IgD-negative memory B cell (primary cell): ENCODE measurements at regions not wholly inside any gene's neighbourhood (a gene's known extent, or its start where the extent isn't known, plus 50 kb on each side); places are given as distances from the start of the nearest gene placed in this dataset.
"Not testable (repeated sequence)": the region's sequence is repeated elsewhere in the genome, so short reads cannot be mapped to it uniquely, and the experiment has no call there.

ENCODE experiments used
- H3K27ac Mint-ChIP-seq, 3 donors: one replicate each; pipeline ENCODE4 v1.8.0; 2020 to 2022; ENCODE audit warnings: mild to moderate bottlenecking in 3 of 3, mixed read lengths in 3 of 3, moderate library complexity in 1 of 3
- H3K27me3 Mint-ChIP-seq: one replicate; pipeline ENCODE4 v1.8.0; 2021; ENCODE audit warnings: mixed read lengths
- H3K36me3 Mint-ChIP-seq: one replicate; pipeline ENCODE4 v1.8.0; 2020; ENCODE audit warnings: mild to moderate bottlenecking, mixed read lengths
- H3K4me1 Mint-ChIP-seq, 3 donors: one replicate each; pipeline ENCODE4 v1.8.0; 2020 to 2022; ENCODE audit warnings: mixed read lengths in 3 of 3, mild to moderate bottlenecking in 1 of 3
- H3K4me3 Mint-ChIP-seq, 4 donors: one replicate each; pipeline ENCODE4 v1.8.0; 2020 to 2022; ENCODE audit warnings: mild to moderate bottlenecking in 4 of 4, mixed read lengths in 4 of 4, moderate library complexity in 3 of 4
- H3K9me3 Mint-ChIP-seq, 3 donors: one replicate each; pipeline ENCODE4 v1.8.0; 2020 to 2021; ENCODE audit warnings: mixed read lengths in 3 of 3, mild to moderate bottlenecking in 1 of 3

DNA sequence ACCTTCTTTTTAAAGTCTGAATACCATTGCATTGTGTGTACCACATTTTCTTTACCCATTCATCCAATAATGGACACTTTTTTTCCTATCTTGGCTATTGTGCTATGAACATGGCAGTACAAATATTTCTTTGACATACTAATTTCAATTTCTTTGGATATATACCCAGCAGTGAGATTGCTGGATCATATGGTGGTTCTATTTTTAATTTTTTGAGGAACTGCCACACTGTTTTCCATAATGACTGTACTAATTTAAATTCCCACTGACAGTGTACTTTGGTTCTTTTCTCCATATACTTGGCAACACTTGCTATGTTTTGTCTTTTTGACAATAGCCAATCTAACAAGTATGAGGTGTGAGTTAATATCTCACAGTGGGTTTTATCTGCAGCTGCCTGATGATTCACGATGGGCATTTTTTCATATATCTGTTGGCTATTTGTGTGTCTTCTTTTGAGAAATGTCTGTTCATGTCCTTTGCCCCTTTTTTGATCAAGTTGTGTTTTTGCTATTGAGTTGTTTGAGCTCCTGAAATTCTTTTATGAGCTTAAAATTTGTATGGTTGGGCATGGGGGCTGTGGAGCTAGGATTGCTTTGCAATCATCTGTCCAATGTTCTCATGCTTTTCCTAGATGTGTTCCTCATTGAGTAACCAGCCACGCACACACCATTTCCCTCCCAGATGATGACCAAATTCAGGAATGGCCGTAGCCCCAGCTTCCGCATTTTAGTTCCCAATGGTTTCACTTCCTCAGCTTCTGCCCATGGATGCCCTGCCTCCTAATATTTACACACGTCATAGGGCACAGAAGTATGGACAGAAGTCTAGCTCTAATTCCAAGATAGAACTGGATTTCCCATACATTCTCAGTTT is 380.0 kb upstream of the SGCG start:
- no peak overlapping the region for H3K4me3 Mint-ChIP-seq
- peaks cover 4% of the 10 kb centered on the region for H3K27me3 Mint-ChIP-seq
- no peaks in the 10 kb centered on the region for H3K4me1 Mint-ChIP-seq
- peaks cover 0 to 2% (median 2%) of the 10 kb centered on the region in 3 donors for H3K9me3 Mint-ChIP-seq
- H3K27ac Mint-ChIP-seq, result no peak overlapping the region
- H3K36me3 Mint-ChIP-seq, result no peaks in the 10 kb centered on the region

DNA sequence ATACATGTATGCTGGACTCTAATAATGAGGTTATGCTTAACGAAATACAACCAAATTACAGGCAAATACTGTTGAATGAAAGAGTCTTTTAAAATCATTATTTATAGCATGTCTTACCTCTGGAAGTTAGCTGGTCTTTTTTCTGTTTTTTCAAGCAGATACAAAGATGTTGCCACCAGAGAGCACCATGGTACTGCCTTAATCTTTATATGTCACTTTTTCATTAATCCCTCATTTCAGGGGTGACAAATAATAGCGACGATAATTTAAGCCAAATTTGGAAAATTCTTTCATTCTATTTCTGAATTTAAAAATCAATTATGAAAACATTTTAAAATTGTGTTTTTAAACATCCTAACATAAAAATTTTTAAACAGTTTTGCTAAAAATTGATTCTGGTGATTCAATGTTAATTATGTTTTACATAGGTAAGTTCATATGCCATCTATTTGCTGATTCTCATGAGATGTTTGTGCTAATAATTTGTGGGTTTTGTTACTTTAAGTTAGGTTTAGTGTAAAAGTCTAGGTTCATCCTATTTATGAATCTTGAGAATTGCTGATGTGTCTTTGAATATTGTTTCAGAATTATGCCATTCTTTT is 379.3 kb upstream of the SGCG start:
- H3K9me3 Mint-ChIP-seq, result peaks cover 0 to 2% (median 2%) of the 10 kb centered on the region in 3 donors
- H3K27me3 Mint-ChIP-seq, result peaks cover 4% of the 10 kb centered on the region
- no peak overlapping the region for H3K4me3 Mint-ChIP-seq
- H3K36me3 Mint-ChIP-seq, result no peaks in the 10 kb centered on the region
- H3K4me1 Mint-ChIP-seq, result no peaks in the 10 kb centered on the region
- no peak overlapping the region for H3K27ac Mint-ChIP-seq

DNA sequence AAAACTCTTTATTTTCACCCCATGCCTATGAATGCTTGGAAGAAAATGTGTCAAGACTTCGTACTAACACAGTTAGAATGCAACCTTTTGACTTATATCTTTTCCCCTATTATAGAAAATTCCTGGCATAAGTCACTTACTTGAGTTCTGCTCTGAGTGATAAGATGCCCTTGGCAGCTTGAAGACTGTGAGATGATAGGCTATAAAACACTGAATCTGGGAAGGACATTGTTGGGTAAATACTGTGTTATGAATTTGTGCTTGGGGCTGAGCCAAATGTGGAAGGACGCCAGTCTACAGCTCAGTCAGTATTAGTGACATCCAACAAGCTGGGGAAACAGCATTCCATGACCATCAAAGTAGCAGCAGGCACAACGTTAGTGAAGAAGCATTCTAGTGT is 368.0 kb upstream of the SGCG start:
- H3K36me3 Mint-ChIP-seq, result no peaks in the 10 kb centered on the region
- peaks cover 1% of the 10 kb centered on the region for H3K27me3 Mint-ChIP-seq
- H3K4me3 Mint-ChIP-seq, result no peak overlapping the region
- H3K4me1 Mint-ChIP-seq, result no peaks in the 10 kb centered on the region
- H3K9me3 Mint-ChIP-seq, result peaks cover 0 to 3% (median 0%) of the 10 kb centered on the region in 3 donors
- H3K27ac Mint-ChIP-seq, result no peak overlapping the region

DNA sequence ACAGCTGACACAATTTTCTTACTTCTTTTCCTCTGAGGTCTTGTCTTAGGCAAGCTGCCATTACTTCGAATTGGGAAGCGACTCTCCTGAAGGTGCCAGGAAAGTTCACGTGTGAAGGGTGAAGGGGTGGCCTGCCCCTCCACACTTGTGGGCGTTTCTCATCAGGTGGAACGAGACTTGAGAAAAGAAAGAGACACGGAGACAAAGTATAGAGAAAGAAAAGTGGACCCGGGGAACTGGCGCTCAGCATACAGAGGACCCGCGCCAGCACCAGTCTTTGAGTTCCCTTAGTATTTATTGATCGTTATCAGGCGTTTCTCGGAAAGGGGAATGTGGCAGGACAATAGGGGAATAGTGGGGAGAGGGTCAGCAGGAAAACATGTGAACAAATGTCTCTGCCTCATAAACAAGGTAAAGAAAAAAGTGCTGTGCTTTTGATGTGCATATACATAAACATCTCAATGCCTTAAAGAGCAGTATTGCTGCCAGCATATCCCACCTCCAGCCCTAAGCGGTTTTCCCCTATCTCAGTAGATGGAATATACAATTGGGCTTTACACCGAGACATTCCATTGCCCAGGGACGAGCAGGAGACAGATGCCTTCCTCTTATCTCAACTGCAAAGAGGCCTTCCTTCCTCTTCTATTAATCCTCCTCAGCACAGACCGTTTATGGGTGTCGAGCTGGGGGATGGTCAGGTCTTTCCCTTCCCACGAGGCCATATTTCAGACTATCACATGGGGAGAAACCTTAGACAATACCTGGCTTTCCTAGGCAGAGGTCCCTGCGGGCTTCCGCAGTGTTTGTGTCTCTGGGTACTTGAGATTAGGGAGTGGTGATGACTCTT is 367.0 kb upstream of the SGCG start:
- not testable (repeated sequence) for H3K27me3 Mint-ChIP-seq, H3K4me1 Mint-ChIP-seq, H3K9me3 Mint-ChIP-seq, H3K27ac Mint-ChIP-seq, H3K4me3 Mint-ChIP-seq, H3K36me3 Mint-ChIP-seq

DNA sequence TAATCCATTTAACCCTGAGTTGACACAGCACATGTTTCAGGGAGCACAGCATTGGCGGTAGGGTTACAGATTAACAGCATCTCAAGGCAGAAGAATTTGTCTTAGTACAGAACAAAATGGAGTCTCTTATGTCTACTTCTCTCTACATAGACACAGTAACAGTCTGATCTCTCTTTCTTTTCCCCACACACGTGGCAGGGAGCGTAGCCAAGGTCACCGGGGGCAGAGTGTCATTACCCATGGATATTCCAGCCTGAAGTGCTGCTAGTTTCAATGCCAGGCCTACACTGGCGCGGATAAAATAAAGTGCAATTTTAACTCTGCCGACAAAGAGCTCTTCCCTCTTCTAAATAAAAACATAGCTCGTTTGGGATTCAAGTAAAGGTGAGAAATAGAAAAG is 366.3 kb upstream of the SGCG start:
- H3K4me3 Mint-ChIP-seq, H3K9me3 Mint-ChIP-seq, H3K4me1 Mint-ChIP-seq, H3K27me3 Mint-ChIP-seq, H3K36me3 Mint-ChIP-seq, H3K27ac Mint-ChIP-seq: not testable (repeated sequence)

DNA sequence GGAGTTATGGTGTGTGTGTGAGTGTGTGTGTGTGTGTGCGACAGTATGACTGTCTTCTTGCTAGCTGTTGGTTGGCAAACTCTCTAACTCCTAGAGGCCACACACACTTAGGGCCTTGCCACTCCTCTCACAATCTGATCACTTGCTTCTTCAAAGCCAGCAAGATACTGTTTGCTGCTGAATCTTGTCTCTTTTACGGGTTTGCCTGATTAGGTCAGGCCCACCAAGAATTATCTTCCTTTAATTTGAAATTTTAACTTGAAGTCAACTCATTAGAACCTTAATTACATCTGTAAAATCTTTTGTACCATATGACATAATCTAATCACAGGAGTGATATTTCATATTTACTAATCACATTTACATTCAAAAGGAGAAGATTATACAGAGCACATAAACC is 359.2 kb upstream of the SGCG start:
- no peak overlapping the region for H3K4me3 Mint-ChIP-seq
- H3K36me3 Mint-ChIP-seq, result no peaks in the 10 kb centered on the region
- H3K27ac Mint-ChIP-seq, result no peak overlapping the region
- H3K4me1 Mint-ChIP-seq, result no peaks in the 10 kb centered on the region
- H3K27me3 Mint-ChIP-seq, result no peaks in the 10 kb centered on the region
- peaks cover 0 to 4% (median 0%) of the 10 kb centered on the region in 3 donors for H3K9me3 Mint-ChIP-seq

DNA sequence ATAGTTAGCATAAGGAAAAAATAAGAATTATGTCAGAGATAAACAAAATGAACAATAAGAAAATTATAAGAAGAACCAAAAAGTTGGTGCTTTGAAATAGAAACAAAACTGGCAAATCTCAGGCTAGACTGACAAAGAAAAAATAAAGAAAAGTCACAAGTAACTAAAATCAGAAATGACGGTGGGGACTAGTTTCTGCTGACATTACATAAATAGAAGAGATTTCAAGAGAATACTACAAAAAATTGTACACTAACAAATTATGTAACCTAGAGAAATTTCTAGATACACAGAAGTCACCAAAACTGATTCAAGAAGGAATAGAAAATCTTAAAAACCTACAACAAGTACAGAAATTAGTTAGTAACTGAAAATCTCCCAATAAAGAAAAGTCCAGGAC is 355.6 kb upstream of the SGCG start:
- H3K36me3 Mint-ChIP-seq, result no peaks in the 10 kb centered on the region
- H3K4me1 Mint-ChIP-seq, result no peaks in the 10 kb centered on the region
- H3K27ac Mint-ChIP-seq, result no peak overlapping the region
- no peaks in the 10 kb centered on the region for H3K27me3 Mint-ChIP-seq
- no peaks in the 10 kb centered on the region for H3K9me3 Mint-ChIP-seq
- H3K4me3 Mint-ChIP-seq, result no peak overlapping the region

DNA sequence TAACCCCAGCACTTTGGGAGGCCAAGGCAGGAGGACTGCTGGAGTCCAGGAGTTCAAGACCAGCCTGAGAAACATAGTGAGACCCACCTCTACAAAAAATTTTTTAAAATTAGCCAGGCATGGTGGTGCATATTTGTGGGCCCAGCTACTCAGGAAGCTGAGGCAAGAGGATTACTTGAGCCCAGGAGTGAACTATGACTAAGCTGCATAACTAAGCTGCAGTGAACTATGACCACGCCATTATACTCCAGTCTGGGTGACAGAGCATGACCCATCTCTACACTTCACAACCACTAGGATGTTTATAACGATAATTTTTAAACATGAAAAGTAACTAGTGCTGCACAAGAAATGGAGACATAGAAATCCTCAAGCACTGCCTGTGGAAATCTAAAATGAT is 352.7 kb upstream of the SGCG start:
- no peak overlapping the region for H3K4me3 Mint-ChIP-seq
- H3K27ac Mint-ChIP-seq, result no peak overlapping the region
- H3K27me3 Mint-ChIP-seq, result no peaks in the 10 kb centered on the region

DNA sequence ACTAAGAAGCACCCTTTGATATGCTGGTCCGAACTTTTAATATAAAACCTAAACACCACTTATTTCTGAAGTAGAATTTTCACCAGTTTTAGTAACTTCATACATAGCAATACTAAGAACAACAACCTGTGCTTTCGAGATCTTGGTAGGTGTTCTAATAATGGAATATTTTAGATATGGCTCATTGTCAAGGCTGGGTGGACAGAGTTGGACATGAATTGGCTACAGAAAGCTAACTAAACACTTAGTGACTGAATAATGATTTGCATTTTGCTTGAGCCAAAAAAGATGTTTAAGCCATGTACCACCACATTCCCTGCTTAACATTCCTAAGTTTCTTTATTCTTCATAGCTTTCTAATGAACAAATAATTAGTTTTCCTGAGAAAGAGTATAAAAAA is 344.3 kb upstream of the SGCG start:
- Mint-ChIP-seq H3K36me3 (no peaks in the 10 kb centered on the region), H3K27me3 (no peaks in the 10 kb centered on the region), H3K9me3 (no peaks in the 10 kb centered on the region), H3K27ac (no peak overlapping the region), H3K4me1 (peaks cover 0 to 5% (median 0%) of the 10 kb centered on the region in 3 donors), H3K4me3 (no peak overlapping the region)

More for the DNA sequence above, 352.7 kb upstream of the SGCG start:
- H3K4me1 Mint-ChIP-seq, result no peaks in the 10 kb centered on the region
- peaks cover 0 to 2% (median 0%) of the 10 kb centered on the region in 3 donors for H3K9me3 Mint-ChIP-seq
- no peaks in the 10 kb centered on the region for H3K36me3 Mint-ChIP-seq

DNA sequence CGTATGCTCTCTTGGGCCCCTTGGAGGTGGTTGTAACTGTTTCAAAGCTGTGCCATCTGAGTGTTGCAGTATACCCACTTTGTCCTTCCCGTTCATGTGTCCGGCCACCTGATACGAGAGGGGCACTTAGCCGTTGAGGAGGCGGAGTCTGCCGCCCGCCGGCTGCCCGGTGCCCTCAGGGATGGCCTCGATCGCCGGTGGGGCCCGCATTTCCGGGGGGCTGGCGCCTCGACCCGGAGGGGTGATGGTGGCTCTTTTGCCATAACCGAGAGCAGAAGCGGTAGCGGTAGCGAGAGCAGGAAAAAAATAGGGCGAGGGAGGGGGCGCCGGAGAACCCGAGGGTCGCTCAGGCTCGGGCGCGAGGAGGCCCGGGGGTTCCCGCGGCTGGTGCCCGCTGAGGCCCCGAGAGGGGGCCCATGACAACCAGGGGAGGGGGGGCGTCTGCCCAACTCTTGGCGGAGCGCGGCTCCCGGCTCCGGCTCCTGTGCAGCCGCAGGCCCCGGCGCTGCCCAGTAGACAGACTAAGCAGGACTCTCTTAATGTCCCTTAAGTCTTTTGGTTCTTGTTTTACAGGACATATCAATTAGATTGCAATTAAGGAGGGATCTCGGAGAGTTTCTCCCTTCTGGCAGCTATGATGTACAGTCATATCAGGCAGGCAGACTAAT is 342.7 kb upstream of the SGCG start:
- H3K9me3 Mint-ChIP-seq, result no peaks in the 10 kb centered on the region
- no peaks in the 10 kb centered on the region for H3K36me3 Mint-ChIP-seq

DNA sequence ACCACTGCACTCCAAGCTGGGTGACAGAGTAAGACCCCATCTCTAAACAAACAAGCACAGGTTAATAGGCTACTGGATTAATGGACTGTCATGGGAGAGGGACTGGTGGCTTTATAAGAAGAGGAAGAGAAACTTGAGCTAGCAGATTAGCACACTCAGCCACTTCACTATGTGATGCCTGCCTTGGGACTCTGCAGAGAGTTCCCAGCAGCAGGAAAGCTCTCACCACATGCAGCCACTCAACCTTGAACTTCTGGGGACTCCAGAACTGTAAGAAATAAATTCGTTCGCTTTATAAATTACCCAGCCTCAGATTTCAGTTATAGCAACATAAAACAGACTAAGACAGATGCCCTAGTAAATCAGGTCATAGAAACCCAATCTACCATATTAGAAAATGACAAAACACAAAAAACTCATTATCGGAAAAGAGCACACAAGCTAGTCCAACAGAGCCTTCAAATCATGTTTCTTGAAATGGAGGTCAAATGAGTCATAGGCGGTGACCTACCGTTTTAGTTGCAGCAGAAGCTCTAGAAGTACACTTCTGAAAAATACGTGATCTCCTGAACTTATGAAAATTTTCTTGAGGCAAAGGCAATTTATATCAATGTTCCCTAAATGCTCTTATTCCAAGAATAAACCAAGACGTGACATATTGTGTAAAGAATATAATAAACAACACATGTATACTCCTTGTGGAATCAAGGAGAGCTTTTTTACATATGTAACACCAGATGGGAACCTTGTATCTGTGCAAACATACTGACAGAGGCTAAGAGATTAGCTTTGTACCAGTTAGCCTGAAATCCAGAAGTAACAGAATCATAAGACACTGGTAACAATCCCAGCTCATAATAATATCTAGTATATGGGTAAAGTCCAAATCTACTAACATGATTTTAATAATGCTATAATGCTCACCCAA is 340.9 kb upstream of the SGCG start:
- Mint-ChIP-seq H3K27me3 (no peaks in the 10 kb centered on the region), H3K9me3 (no peaks in the 10 kb centered on the region), H3K4me1 (peaks cover 0 to 5% (median 0%) of the 10 kb centered on the region in 3 donors), H3K4me3 (no peak overlapping the region), H3K27ac (no peak overlapping the region), H3K36me3 (no peaks in the 10 kb centered on the region)

More for the DNA sequence above, 342.7 kb upstream of the SGCG start:
- H3K27me3 Mint-ChIP-seq, result no peaks in the 10 kb centered on the region
- no peak overlapping the region for H3K4me3 Mint-ChIP-seq
- H3K4me1 Mint-ChIP-seq, result peaks cover 0 to 5% (median 0%) of the 10 kb centered on the region in 3 donors
- H3K27ac Mint-ChIP-seq, result no peak overlapping the region

DNA sequence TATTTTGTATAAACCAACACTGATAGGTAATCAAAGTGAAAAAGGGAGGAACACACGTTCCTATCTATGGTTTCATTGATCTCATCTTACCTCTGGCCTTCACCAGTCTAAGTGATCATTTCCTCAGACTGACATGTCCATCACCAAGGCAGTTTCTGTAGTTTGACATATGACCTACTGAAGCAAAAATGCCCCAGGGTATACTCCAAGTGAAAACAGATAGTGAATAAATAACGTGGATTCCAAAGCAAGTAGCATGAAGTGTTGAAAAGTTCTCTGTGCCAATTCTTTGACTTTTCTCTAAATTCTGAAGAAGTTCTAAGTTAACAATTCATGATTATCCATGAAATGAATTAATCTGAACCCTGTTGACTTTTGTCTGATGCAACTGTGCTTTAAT is 334.2 kb upstream of the SGCG start:
- Mint-ChIP-seq H3K4me3 (no peak overlapping the region), H3K27ac (no peak overlapping the region), H3K9me3 (no peaks in the 10 kb centered on the region), H3K4me1 (no peaks in the 10 kb centered on the region), H3K27me3 (no peaks in the 10 kb centered on the region), H3K36me3 (no peaks in the 10 kb centered on the region)

DNA sequence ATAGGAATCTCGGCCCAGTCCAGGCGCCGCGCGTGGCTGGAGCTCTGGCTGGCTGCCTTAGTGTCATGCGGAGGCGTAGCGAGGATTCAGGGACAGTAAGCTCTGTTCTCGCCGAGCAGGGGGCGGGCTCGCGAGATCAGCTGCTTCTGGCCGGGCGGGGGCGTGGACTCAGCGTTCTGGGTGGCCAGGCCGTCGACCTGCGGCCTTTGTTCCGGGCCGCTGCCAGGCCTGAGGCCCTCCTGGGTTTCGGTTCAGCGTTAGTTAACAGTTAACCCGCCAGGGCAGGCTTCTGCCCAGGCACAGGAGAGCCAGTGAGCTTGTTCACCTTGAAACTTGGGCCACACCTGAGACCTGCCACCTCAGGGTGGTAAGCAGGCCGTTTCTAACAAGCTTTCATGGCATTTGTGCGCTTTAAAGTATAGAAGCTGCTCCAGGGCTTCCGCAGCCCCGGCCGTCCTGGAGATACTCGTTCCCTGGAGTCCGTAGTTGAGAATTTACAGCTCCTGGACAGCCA is 332.2 kb upstream of the SGCG start:
- Mint-ChIP-seq H3K27me3 (no peaks in the 10 kb centered on the region), H3K4me1 (no peaks in the 10 kb centered on the region), H3K9me3 (no peaks in the 10 kb centered on the region), H3K36me3 (no peaks in the 10 kb centered on the region), H3K4me3 (no peak overlapping the region), H3K27ac (no peak overlapping the region)

DNA sequence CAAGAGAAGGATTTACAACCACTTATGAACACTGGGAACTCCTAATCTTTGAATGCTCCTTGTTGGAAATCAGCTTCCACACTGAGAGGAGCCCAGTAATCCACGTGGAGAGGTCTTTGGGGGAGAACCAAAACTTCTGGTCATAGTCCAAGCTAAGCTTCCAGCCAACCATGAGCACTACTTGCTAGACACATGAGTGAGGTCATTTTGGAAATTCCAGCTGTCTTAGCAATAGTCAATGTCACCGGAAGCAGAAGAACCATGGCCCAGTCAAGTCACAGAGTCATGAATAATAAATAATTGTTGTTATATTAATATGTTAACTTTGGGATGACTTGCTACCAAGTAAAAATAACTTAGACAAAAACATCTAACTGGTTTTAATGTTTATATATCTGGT is 324.9 kb upstream of the SGCG start:
- Mint-ChIP-seq H3K4me1 (no peaks in the 10 kb centered on the region), H3K9me3 (peaks cover 0 to 3% (median 3%) of the 10 kb centered on the region in 3 donors), H3K36me3 (no peaks in the 10 kb centered on the region), H3K27ac (no peak overlapping the region), H3K4me3 (no peak overlapping the region), H3K27me3 (no peaks in the 10 kb centered on the region)
